Activated CD4-positive, alpha-beta memory T cell treated with anti-CD3 and anti-CD28 coated beads, Interleukin-2, amount 10 ng/mL, durations not matched to agents 7 days and 5 days (primary cell): ENCODE measurements at regions not wholly inside any gene's neighbourhood (a gene's known extent, or its start where the extent isn't known, plus 50 kb on each side); places are given as distances from the start of the nearest gene placed in this dataset.

Source experiments
- CTCF ChIA-PET: fragments of 350-600 bp; sonication (Branson Sonifier 250); formaldehyde crosslinking; loops from one replicate; lab custom pipeline; 2021; ENCODE audit warnings: antibody characterized with exemption, inconsistent platforms; lab: Charles Lee
- POLR2A ChIA-PET: fragments of 350-600 bp; sonication (Branson Sonifier 250); formaldehyde crosslinking; loops from one replicate; lab custom pipeline; 2021; ENCODE audit warnings: antibody characterized with exemption; lab: Charles Lee
- DNase-seq: peaks from one replicate; pipeline ENCODE4 v3.0.0-alpha.2; 2020
- H3K27ac Mint-ChIP-seq: one replicate; pipeline ENCODE4 v1.8.0; 2021; ENCODE audit warnings: mild to moderate bottlenecking, mixed read lengths
- H3K27me3 Mint-ChIP-seq: one replicate; pipeline ENCODE4 v1.8.0; 2021; ENCODE audit warnings: mixed read lengths
- H3K36me3 Mint-ChIP-seq: one replicate; pipeline ENCODE4 v1.8.0; 2021; ENCODE audit warnings: low read depth, mixed read lengths
- H3K4me1 Mint-ChIP-seq: one replicate; pipeline ENCODE4 v1.8.0; 2021; ENCODE audit warnings: mixed read lengths
- H3K4me3 Mint-ChIP-seq: one replicate; pipeline ENCODE4 v1.8.0; 2021; ENCODE audit warnings: mild to moderate bottlenecking, mixed read lengths
- H3K9me3 Mint-ChIP-seq: one replicate; pipeline ENCODE4 v1.8.0; 2021; ENCODE audit warnings: mixed read lengths

DNA sequence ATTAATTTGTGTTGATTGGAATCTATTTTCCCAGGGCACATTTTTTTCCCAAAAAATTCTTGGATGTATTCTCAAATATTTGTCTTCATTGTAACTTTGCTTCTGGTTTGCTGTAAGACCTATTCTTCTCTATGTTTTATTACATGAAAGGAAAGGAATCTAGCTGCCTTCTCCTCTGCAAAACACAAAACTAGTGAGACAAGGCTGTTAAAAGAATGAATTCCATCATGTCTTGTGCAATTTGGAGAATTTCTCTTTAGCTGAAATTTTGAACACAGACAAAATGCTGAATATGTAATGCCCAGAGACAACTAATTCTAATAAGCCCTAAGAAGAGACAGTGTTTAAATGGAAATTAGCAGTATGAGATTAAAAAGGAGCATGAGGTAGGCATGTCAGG, 275.9 kb downstream of the CDH20 start:
- Mint-ChIP-seq H3K27ac (no peak overlapping the region), H3K4me3 (no peak overlapping the region), H3K36me3 (no peaks in the 10 kb centered on the region), H3K27me3 (peaks cover 28% of the 10 kb centered on the region), H3K9me3 (no peaks in the 10 kb centered on the region), H3K4me1 (no peaks in the 10 kb centered on the region)
- POLR2A ChIA-PET = no interaction called here
- DNase-seq = no peak
- CTCF ChIA-PET = no interaction called here

DNA sequence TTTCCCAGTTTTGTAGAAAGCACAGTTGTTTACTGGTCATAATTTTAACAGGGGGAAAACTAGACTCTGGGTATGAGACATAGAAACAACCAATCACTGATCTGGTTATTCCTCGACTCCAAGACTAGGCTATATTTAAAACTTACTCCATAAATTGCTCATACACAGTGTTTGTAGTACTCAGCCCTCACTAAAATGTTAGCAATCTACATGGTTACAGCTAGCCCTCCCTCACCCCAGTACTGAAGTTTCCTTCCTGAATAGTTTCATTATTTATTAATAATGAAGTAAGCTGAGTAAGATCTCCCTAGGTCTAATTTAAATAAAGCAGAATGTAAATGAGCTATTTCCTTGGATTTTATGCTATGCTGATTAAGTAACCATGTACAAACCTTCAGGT, 275.1 kb downstream of the CDH20 start:
- no peak for DNase-seq
- H3K27ac Mint-ChIP-seq = no peak overlapping the region
- H3K36me3 Mint-ChIP-seq = no peaks in the 10 kb centered on the region
- no peak overlapping the region for H3K4me3 Mint-ChIP-seq
- H3K9me3 Mint-ChIP-seq = no peaks in the 10 kb centered on the region
- H3K27me3 Mint-ChIP-seq = peaks cover 28% of the 10 kb centered on the region
- no peaks in the 10 kb centered on the region for H3K4me1 Mint-ChIP-seq
- POLR2A ChIA-PET = no interaction called here
- CTCF ChIA-PET = no interaction called here

DNA sequence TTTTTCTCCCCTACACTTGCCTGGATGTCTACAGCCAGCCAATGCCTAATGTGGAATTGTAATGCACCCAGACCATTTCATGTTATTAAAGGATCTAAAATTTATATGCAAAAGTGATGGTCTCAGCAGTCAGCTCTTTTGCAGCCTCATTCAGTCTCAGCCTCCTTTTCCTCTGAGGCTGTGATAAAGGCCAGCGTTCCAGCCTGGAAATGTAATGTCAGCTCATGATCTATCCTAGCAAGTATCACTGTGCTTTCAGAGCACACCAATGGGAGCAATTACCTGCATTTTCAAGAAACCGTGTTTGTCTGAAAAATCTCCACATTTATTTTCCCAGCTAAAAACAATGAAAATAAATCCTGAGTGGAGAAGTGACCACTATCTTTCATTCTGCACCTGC, 274.6 kb downstream of the CDH20 start:
- no peak overlapping the region for H3K4me3 Mint-ChIP-seq
- H3K27ac Mint-ChIP-seq = no peak overlapping the region
- H3K27me3 Mint-ChIP-seq = peaks cover 28% of the 10 kb centered on the region
- CTCF ChIA-PET = no interaction called here
- H3K4me1 Mint-ChIP-seq = no peaks in the 10 kb centered on the region
- H3K36me3 Mint-ChIP-seq = no peaks in the 10 kb centered on the region
- POLR2A ChIA-PET = no interaction called here
- H3K9me3 Mint-ChIP-seq = no peaks in the 10 kb centered on the region
- DNase-seq = no peak

DNA sequence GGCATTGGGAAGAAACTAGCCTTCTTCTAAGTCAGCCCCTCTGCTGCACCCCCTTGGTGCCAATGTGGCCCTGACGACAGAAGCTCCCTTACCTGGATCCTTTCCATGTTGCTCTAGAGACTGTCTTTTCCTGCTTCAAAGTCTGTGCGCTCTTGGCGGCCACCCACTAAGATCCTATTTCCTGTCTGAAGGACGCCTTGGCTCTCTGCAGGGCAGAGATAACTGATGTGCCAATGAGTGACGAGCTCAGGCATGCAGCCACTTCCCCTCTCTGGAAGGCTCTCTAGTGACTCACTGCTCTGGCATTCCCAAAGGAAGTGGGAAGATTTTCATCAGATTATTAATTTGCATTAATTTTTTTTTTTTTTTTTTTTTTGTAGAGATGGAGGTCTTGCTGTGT, 273.5 kb downstream of the CDH20 start:
- H3K27ac Mint-ChIP-seq = no peak overlapping the region
- no peaks in the 10 kb centered on the region for H3K4me1 Mint-ChIP-seq
- POLR2A ChIA-PET = no interaction called here
- no peaks in the 10 kb centered on the region for H3K9me3 Mint-ChIP-seq
- H3K27me3 Mint-ChIP-seq = peaks cover 28% of the 10 kb centered on the region
- H3K36me3 Mint-ChIP-seq = no peaks in the 10 kb centered on the region
- no peak for DNase-seq
- H3K4me3 Mint-ChIP-seq = no peak overlapping the region
- CTCF ChIA-PET = no interaction called here

DNA sequence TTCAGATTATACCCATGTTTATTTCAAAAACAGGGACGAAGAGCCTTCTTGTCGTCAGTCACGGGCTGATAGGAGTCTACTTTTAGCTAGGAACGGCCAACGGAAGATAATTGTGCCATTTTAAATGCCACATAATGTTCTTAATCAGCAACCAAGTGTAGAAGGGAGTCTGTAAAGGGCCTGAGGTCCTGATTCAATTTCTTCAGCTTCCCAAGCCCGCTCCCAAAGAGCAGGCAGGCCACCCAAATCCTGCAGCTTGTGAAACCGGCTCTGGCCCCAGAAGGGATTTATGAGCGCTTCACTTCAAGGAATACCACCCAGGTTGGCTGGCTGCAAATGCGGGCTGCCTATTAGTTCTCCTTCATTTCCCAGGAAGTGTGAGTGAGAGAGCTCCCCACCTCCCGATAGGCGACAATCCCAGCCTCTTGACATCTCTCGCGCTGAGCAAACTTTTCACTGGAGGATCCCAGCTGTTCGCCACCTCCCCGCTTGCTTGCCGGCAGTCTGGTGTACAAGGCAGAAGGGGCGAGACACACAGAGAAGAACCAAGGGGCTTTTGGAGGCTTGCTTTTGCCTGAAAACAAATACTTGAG, 272.9 kb downstream of the CDH20 start:
- H3K9me3 Mint-ChIP-seq = no peaks in the 10 kb centered on the region
- no peak overlapping the region for H3K4me3 Mint-ChIP-seq
- H3K27ac Mint-ChIP-seq = no peak overlapping the region
- peaks cover 28% of the 10 kb centered on the region for H3K27me3 Mint-ChIP-seq
- POLR2A ChIA-PET = no interaction called here
- no peaks in the 10 kb centered on the region for H3K4me1 Mint-ChIP-seq
- no peaks in the 10 kb centered on the region for H3K36me3 Mint-ChIP-seq
- no peak for DNase-seq
- CTCF ChIA-PET = interaction anchor here (1.2 kb wide), 1 partner anchor 26 kb away, joined by 3 read pairs; no protein-coding TSS in a partner anchor

DNA sequence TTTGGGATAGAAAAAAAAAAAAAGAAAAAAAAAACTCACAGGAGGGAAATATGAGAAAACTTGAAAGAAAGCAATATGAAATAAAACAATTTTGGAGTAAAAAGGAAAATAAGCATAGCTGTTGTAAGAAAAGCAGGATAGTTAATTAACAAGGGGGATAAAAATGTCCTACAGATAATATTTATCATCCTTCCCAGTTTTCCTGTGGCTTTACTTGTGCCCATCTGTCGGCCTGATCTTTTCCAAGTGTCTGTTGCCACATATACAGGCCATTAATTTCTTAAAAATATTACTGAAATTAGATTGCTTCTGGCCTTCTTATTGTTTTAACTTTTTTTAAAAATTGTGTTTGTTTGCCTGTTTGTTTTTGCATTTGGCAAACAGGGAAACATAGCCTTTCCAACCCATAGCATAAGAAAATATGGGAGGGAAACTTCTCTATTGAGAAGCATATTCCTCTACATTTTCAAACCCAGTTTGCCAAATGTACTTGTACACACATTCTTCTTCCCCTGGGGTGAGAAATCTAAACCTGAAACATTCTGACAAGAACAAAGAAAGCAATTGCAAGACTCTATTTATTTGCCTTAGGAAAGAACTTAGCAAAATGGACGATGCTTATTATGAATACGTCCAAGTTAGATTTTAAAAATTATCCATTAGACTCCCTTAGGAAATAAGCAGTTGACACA, 272.3 kb downstream of the CDH20 start:
- Mint-ChIP-seq H3K9me3 (no peaks in the 10 kb centered on the region), H3K27me3 (peaks cover 28% of the 10 kb centered on the region), H3K27ac (no peak overlapping the region), H3K36me3 (no peaks in the 10 kb centered on the region), H3K4me3 (no peak overlapping the region), H3K4me1 (no peaks in the 10 kb centered on the region)
- ChIA-PET CTCF (interaction anchor here (1.2 kb wide), 1 partner anchor 26 kb away, joined by 3 read pairs; no protein-coding TSS in a partner anchor), POLR2A (no interaction called here)
- DNase-seq = no peak
